CD4-positive, alpha-beta T cell treated with Interleukin-15 for 4 hours (primary cell): ENCODE measurements at regions not wholly inside any gene's neighbourhood (a gene's known extent, or its start where the extent isn't known, plus 50 kb on each side); places are given as distances from the start of the nearest gene placed in this dataset.

ENCODE experiments used
- DNase-seq: peaks from one replicate; pipeline ENCODE4 v3.0.0-alpha.2; 2020; ENCODE audit warnings: low spot score

GRCh38 chr2:163456953-163457743 lies 278.7 kb downstream of the FIGN start:
- no peak for DNase-seq

- DNase-seq, result no peak
These were observed 280.0 kb downstream of the FIGN start for GRCh38 chr2:163455815-163456214.

GRCh38 chr2:163453920-163454319 lies 281.9 kb downstream of the FIGN start:
- no peak for DNase-seq

GRCh38 chr2:163441603-163442002 lies 294.2 kb downstream of the FIGN start:
- no peak for DNase-seq

GRCh38 chr2:163436963-163437362 lies 298.8 kb downstream of the FIGN start:
- DNase-seq, result no peak

GRCh38 chr2:163428187-163428586 lies 307.6 kb downstream of the FIGN start:
- no peak for DNase-seq

GRCh38 chr2:163420604-163421003 lies 315.2 kb downstream of the FIGN start:
- no peak for DNase-seq

GRCh38 chr2:163419000-163419830 lies 316.6 kb downstream of the FIGN start:
- no peak for DNase-seq

- DNase-seq, result no peak
These were observed 318.0 kb downstream of the FIGN start for GRCh38 chr2:163417596-163418337.

- no peak for DNase-seq
These were observed 321.7 kb downstream of the FIGN start for GRCh38 chr2:163414121-163414520.

- no peak for DNase-seq
These were observed 328.5 kb downstream of the FIGN start for GRCh38 chr2:163407296-163407695.

GRCh38 chr2:163405298-163405697 lies 330.5 kb downstream of the FIGN start:
- DNase-seq, result no peak

GRCh38 chr2:163401481-163401880 lies 334.3 kb downstream of the FIGN start:
- DNase-seq, result no peak

GRCh38 chr2:163397451-163397850 lies 338.4 kb downstream of the FIGN start:
- DNase-seq, result no peak

GRCh38 chr2:163395602-163396001 lies 340.2 kb downstream of the FIGN start:
- DNase-seq, result no peak

- no peak for DNase-seq
These were observed 346.0 kb downstream of the FIGN start for GRCh38 chr2:163389838-163390237.

- no peak for DNase-seq
These were observed 360.3 kb downstream of the FIGN start for GRCh38 chr2:163375472-163375871.

GRCh38 chr2:163375070-163375469 lies 360.7 kb downstream of the FIGN start:
- DNase-seq, result no peak

GRCh38 chr2:163374282-163374681 lies 361.5 kb downstream of the FIGN start:
- no peak for DNase-seq

GRCh38 chr2:163373496-163373895 lies 362.3 kb downstream of the FIGN start:
- DNase-seq, result no peak

- DNase-seq, result no peak
These were observed 365.5 kb downstream of the FIGN start for GRCh38 chr2:163370169-163370886.

- no peak for DNase-seq
These were observed 366.7 kb downstream of the FIGN start for GRCh38 chr2:163369111-163369510.
